GM19043 (cell line): ENCODE measurements at regions not wholly inside any gene's neighbourhood (a gene's known extent, or its start where the extent isn't known, plus 50 kb on each side); places are given as distances from the start of the nearest gene placed in this dataset.
"Not testable (repeated sequence)": the region's sequence is repeated elsewhere in the genome, so short reads cannot be mapped to it uniquely, and the experiment has no call there.

Source experiments
- ATAC-seq: cut with Tn5 transposase; IDR thresholded peaks from one replicate; pipeline ENCODE4 v1.9.1; 2021; ENCODE audit warnings: low read depth; ENCODE audit not compliant: unreplicated experiment

- no peak for ATAC-seq
Measured at GRCh38 chr2:217604527-217605194, 398.1 kb downstream of the TNS1 start.

GRCh38 chr2:217601601-217602000 is 401.2 kb downstream of the TNS1 start:
- ATAC-seq: no peak

GRCh38 chr2:217599906-217600305 is 402.9 kb downstream of the TNS1 start:
- ATAC-seq: no peak

- no peak for ATAC-seq
Measured at GRCh38 chr2:217597681-217598080, 405.1 kb downstream of the TNS1 start.

- no peak for ATAC-seq
Measured at GRCh38 chr2:217597145-217597544, 405.6 kb downstream of the TNS1 start.

- ATAC-seq: peak; percentile 85
Measured at GRCh38 chr2:217593732-217594131, 409.1 kb downstream of the TNS1 start.

- no peak for ATAC-seq
Measured at GRCh38 chr2:217588266-217588665, 414.5 kb downstream of the TNS1 start.

- no peak for ATAC-seq
Measured at GRCh38 chr2:217585362-217585761, 417.4 kb downstream of the TNS1 start.

- ATAC-seq: not testable (repeated sequence)
Measured at GRCh38 chr2:217580407-217580806, 422.4 kb downstream of the TNS1 start.

- ATAC-seq: no peak
Measured at GRCh38 chr2:217573571-217573970, 429.2 kb downstream of the TNS1 start.

- ATAC-seq: no peak
Measured at GRCh38 chr2:217570394-217570793, 432.4 kb downstream of the TNS1 start.

GRCh38 chr2:217568289-217568971 is 434.4 kb downstream of the TNS1 start:
- no peak for ATAC-seq

- ATAC-seq: no peak
Measured at GRCh38 chr2:217563565-217563964, 439.2 kb downstream of the TNS1 start.

- no peak for ATAC-seq
Measured at GRCh38 chr2:217562871-217563480, 439.8 kb downstream of the TNS1 start.

GRCh38 chr2:217559084-217559483 is 443.7 kb downstream of the TNS1 start:
- ATAC-seq: no peak

GRCh38 chr2:217555081-217555876 is 447.5 kb downstream of the TNS1 start:
- no peak for ATAC-seq

- ATAC-seq: no peak
Measured at GRCh38 chr2:217553679-217554078, 449.1 kb downstream of the TNS1 start.

- no peak for ATAC-seq
Measured at GRCh38 chr2:217553202-217553601, 449.6 kb downstream of the TNS1 start.

- ATAC-seq: no peak
Measured at GRCh38 chr2:217552081-217552480, 450.7 kb downstream of the TNS1 start.

- no peak for ATAC-seq
Measured at GRCh38 chr2:217551252-217551899, 451.4 kb downstream of the TNS1 start.

- no peak for ATAC-seq
Measured at GRCh38 chr2:217539126-217539525, 463.7 kb downstream of the TNS1 start.
